Suprapubic skin (tissue), 4 donors: ENCODE measurements at regions not wholly inside any gene's neighbourhood (a gene's known extent, or its start where the extent isn't known, plus 50 kb on each side); places are given as distances from the start of the nearest gene placed in this dataset.

ENCODE experiments used
- DNase-seq, 2 donors: peaks; one replicate each; pipeline ENCODE4 v3.0.0-alpha.2; 2019; ENCODE audit warnings: low spot score in 2 of 2
- H3K27ac ChIP-seq: fragments of 200-600 bp; sonication (generic); one replicate; pipeline ENCODE4 v1.5.1; 2019
- H3K27me3 ChIP-seq: fragments of 200-600 bp; sonication (generic); one replicate; pipeline ENCODE4 v1.5.1; 2019
- H3K36me3 ChIP-seq: fragments of 200-600 bp; sonication (generic); one replicate; pipeline ENCODE4 v1.5.1; 2019
- H3K4me1 ChIP-seq: fragments of 200-600 bp; sonication (generic); one replicate; pipeline ENCODE4 v1.5.1; 2019
- H3K4me3 ChIP-seq: fragments of 200-600 bp; sonication (generic); one replicate; pipeline ENCODE4 v1.5.1; 2019; ENCODE audit warnings: mild to moderate bottlenecking
- H3K9me3 ChIP-seq: fragments of 200-600 bp; sonication (generic); one replicate; pipeline ENCODE4 v1.5.1; 2019
- CTCF ChIP-seq, 2 donors: fragments of 200-600 bp in 1 of 2; fragments of 450-650 bp in 1 of 2; sonication (generic) in 1 of 2; IDR thresholded peaks; one replicate each; pipeline ENCODE4 v1.5.1; 2016 to 2019; ENCODE audit warnings: antibody characterized with exemption in 2 of 2, mild to moderate bottlenecking in 1 of 2, moderate library complexity in 1 of 2
- EP300 ChIP-seq: sonication (generic); formaldehyde crosslinking; IDR thresholded peaks from one replicate; pipeline ENCODE4 v1.6.1; 2017; ENCODE audit warnings: antibody characterized with exemption
- POLR2A ChIP-seq, 2 donors: fragments of 450-650 bp; IDR thresholded peaks; one replicate each; pipeline ENCODE4 v1.6.1; 2017; ENCODE audit warnings: antibody characterized with exemption in 2 of 2, mild to moderate bottlenecking in 2 of 2, moderate library complexity in 2 of 2
- POLR2AphosphoS5 ChIP-seq, 3 donors: sonication (generic); formaldehyde crosslinking; IDR thresholded peaks; one replicate each; pipeline ENCODE4 v1.6.1; 2017; ENCODE audit warnings: antibody characterized with exemption in 3 of 3
- WGBS: methylation state at CpG from one replicate; pipeline ENCODE4 v1.1.5; 2018; 5-methylcytosine and 5-hydroxymethylcytosine counted together

GRCh38 chr1:18057623-18058022 lies 50.0 kb upstream of the IGSF21 start:
- Histone ChIP-seq H3K4me3 (no peak overlapping the region), H3K27ac (no peak overlapping the region), H3K36me3 (no peaks in the 10 kb centered on the region), H3K27me3 (peaks cover 61% of the 10 kb centered on the region), H3K9me3 (no peaks in the 10 kb centered on the region), H3K4me1 (no peaks in the 10 kb centered on the region)
- no peak for TF ChIP-seq CTCF (IDR thresholded peaks at IDR 0.05)
- no peak for TF ChIP-seq EP300
- TF ChIP-seq POLR2A (IDR thresholded peaks at IDR 0.05), result no peak
- no peak for TF ChIP-seq POLR2AphosphoS5 (IDR thresholded peaks at IDR 0.05)
- 54% methylated on average over 5 of the region's 5 CpGs for WGBS
- no peak for DNase-seq
